GM18870 (cell line): ENCODE measurements at regions not wholly inside any gene's neighbourhood (a gene's known extent, or its start where the extent isn't known, plus 50 kb on each side); places are given as distances from the start of the nearest gene placed in this dataset.

Experiments
- ATAC-seq: cut with Tn5 transposase; IDR thresholded peaks from one replicate; pipeline ENCODE4 v1.9.1; 2021; ENCODE audit warnings: moderate library complexity; ENCODE audit not compliant: unreplicated experiment

DNA sequence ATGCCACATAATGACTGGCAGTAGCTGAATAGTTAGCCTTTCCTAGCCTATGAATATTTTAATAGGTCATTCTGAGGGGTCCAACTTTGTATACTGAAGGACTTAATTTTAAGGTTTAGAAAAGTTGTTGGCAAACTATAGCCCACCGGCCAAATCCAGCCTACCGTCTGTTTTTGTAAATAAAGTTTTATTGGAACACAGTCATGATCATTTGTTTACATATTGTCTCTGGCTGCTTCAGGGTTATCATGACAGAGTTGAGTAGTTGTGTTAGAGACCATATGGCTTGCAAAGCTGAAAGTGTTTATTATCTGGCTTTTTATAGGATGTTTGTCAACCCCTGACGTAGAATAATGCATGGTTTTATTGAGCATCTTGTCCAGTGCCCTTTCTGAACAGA is 73.4 kb downstream of the NTMT2 start:
- no peak for ATAC-seq

DNA sequence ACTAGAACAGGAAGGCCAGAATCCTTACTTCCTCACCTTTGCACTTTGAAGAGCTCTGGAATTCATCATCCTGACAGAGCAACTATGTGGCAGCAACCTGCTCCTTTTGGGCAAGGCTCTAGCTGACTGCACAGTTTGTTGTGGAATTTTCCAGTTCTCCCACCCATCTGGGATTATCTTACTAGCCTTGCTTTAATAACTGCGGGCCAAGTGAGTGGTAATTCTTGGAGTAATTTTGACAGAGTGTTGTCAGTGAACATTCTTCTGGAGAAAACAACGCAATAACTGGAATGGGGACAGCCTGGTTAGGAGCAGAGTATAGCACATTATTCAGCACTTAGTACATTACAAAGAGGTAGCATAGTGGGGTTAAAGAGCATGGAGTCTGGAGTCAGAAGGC is 75.3 kb downstream of the NTMT2 start:
- ATAC-seq: no peak

DNA sequence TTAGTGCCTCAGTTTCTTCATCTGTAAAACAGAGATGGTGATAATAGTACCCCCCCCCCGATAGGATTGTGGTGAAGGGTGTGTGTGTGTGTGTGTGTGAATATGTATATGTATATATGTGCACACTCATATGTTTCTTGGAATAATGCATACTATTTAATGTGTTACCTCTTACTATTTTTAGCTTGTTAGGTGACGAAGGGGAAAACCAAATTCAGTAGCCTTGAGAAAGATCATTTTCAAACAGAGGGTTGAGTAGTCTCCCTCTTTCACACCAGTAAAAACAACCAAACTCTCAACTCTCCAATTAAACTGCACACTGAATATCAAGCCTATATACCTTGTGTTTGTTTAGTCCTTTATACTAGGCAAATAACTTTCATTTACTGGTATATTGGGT is 75.7 kb downstream of the NTMT2 start:
- no peak for ATAC-seq

DNA sequence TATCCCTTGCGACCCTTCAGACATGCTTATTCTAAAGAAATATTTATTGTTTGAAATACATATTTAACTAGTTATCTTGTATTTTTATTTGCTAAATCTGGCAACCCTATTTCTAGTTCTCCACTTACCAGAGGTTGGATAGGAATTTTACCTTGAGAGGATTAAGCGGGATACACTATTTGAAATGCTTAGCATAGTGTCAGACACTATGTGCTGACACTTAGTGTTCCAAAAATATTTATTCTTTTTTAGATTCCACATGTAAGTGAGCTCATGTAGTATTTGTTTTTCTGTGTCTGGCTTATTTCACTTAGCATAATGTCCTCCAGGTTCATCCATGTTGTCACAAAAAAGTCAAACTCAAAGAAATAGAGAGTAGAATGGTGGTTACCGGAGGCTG is 78.7 kb downstream of the NTMT2 start:
- no peak for ATAC-seq

DNA sequence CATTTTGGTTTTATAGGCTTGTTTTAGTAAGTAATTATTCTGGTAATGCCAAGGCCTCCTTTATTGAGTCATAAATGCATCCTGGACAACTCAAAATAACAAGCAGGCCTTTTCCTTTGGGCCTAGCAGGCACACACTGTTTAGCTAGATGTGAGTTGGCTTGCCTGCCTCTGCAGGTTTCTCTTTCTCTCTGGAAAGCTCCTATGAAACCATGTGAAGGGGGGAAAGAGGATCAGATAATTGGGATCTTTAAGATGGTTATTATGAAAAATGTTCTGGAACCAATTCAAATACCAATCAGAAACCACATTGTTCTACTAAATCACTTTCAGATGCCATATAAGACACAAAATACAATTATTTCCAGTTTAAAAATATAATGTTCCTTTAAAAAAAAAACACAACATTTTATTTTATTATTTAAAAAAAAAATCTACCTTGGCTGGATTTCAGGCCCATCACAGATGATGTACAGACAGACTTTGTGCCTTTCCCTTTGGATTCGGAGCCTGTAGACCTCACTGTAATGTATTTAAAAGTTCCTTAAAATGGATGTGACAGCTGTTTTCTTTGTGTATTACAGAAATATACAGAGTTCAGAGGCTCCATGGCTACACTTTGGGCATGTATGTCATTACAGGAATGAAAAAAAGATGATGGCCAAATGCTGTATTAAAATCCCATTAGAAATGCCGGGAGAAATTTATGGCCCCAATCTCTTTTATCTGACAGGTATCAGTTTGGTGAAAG is 80.2 kb downstream of the NTMT2 start:
- no peak for ATAC-seq

DNA sequence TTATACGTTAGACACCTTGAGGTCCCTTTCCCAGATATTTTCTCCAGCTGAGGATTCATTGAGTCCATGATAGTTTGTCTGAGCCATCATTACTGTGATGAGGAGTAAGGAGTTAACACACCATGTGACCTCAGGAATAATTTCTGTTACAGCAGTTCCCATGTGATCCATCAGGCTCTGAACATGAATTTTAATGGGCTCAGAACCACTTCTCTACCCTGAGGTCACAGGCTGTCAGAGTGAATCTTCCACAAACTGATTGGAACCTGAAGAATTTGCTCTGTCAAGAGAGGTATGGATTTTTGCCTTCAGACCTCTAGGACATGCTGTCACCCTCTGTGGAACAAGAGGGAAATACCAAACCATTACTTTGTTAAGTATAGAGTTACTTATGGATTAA is 81.0 kb downstream of the NTMT2 start:
- ATAC-seq: no peak

DNA sequence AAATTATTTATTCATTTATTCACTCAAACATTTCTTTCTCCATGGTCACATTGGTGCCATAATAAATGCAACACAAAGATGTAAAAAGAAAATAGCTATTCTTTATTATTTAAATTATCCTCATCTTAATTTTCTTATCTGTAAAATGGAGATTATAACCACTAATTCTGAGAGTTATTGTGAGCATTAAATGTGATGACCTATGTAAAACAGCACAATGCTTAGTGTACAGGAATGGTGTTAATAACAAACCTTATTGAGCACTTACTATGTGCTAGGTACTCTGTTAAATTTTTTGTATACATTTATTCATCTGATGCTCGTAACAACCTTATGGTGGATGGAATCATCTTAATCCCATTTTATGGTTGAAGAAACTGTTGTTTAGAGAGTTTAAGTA is 84.6 kb downstream of the NTMT2 start:
- ATAC-seq: no peak

DNA sequence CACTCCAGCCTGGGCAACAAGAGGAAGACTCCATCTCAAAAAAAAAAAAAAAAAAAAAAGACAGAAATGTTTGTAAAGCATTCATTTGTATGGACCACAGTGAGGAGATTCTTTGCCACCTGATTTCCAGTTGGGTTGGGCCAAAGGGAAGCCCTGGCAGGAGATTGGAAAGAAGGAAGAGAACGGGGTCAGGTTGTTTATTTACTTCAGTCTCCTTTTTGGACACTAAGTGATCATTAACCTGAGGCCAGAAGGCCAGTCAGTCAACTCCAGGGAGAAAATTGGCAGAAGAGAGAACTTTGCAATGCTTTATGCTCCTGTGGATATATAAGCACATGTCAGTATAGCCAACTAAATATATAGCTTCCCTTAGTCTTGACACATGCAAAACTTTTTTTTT is 85.9 kb downstream of the NTMT2 start:
- no peak for ATAC-seq

DNA sequence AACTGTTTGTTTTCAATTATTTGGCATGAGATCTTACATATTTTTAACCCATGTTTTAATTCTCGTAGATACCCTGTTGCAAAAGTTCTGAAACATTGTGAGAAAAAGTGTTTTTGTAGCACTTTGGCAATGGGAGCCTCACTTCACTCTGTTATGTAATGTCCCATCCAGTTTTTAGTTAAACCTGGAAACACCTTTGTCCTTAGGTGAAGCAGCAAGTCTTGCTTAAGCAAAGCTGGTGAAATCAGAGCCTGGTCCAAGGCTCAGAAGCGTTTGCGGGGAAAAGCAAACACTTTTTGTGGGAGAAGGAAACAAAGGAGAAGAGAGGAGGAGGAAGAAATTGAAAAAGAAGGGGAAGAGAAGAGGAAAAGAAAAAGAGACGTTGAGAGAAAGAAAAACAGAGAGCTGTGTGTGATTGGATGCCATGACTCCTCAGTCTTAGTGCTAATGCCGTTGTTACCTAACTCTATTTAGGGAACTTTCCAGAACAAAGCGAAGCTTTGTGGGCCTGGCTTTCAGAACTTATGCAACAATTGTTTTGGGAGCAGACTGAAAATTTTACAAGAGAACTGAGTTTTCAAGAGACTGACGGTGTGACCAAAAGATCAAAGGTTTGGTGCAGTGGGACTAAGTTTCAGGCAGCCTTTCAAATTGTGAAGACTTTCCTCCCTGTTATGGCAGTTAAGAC is 93.1 kb downstream of the NTMT2 start:
- no peak for ATAC-seq

DNA sequence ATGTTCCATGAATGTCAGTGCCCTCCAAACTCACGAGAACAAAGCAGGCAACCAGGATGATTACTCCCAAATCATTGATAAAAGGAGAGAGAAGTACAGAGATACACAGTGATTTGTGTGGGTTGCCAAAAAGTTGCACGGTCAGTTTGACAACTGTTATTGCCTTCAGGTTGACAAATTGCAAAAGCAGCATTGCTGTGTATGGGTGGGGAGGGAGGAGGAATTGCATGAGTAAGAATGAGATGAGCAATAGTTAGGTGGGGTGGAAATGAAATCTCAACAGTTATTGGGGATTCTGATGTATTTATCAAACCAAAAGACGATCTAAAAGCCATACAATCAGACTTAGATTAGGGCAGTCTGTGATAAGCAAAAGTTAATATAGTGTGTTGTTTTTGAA is 93.7 kb downstream of the NTMT2 start:
- no peak for ATAC-seq

DNA sequence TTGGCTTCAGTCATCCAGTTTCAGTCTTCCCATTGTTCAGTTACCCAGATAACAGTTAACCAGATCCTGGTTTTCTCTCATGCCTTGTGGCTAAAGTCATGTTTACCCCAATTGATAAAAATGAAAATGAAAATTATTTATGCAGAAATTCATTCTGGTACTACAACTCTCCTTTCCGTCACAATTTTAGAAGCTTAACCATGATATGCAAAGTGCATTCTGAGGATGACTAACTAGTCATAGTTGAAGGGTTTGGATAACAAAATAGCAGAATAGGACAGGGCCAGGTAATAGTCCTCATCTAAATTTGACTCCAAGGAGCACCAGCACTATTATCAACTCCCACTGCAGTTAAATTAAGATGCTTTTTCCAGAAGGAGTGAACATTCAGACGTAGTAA is 94.7 kb downstream of the NTMT2 start:
- peak; percentile 100 for ATAC-seq

DNA sequence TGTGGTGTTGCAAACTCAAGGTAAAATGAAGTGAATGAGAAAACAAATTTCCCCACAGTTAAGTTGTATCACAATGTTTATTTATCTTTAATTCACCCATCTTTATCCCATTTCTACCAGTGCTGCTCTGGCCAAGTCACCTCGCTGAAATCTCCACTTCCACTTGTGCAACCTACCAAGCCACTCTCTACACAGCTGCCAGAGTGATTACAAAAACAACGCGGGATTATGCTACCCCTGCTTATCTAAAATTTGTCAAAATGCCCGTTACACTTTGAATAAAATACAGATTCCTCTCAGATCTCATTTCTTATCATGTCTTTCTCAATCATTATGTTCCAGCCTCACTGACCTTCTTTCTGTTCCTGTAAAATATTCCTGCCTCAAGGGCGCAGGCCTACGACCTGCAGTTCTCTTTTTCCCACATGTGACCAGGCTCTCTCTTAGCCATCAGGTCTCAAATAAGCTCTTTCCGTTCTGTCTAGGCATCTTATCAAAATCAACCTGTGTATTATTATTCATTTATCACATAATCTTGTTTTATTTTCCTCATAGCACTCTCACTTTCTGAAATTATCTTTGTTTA is 95.6 kb downstream of the NTMT2 start:
- no peak for ATAC-seq

DNA sequence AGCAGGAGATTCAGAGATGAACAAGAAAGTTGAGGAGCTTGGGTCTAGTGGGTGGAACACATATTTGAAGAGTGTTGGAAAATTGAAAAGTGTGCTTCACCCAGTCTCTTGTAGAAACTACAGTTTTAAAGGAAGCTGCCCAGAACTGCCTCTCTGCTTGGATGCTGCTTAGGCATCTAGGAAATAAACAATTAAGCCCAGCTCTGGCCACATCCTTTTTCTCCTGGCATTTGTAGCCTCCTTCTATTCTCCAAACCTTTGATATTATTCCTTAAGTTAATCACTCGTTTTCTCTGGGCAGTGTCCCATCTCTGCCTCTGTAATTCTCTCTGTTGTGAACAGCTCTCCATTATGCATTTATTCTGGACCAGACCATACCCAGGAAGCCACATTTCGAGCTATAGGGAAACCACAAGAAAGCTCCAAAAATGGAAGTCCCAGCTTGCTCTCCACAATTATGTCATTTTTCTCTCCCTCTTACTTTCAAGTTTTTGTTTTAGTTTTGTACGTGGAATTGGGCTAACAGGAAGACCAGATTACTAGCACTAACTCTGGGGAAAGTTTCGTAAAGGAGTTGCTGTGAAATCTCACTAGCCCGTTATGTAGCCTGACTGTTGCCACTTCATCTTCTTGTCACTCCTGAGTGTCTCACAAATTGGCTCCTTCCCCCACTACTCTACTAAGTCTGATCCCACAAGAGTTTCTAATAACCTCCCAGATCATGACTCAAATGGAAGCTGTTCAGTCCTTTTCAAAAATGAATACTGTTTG is 102.2 kb downstream of the NTMT2 start:
- no peak for ATAC-seq

DNA sequence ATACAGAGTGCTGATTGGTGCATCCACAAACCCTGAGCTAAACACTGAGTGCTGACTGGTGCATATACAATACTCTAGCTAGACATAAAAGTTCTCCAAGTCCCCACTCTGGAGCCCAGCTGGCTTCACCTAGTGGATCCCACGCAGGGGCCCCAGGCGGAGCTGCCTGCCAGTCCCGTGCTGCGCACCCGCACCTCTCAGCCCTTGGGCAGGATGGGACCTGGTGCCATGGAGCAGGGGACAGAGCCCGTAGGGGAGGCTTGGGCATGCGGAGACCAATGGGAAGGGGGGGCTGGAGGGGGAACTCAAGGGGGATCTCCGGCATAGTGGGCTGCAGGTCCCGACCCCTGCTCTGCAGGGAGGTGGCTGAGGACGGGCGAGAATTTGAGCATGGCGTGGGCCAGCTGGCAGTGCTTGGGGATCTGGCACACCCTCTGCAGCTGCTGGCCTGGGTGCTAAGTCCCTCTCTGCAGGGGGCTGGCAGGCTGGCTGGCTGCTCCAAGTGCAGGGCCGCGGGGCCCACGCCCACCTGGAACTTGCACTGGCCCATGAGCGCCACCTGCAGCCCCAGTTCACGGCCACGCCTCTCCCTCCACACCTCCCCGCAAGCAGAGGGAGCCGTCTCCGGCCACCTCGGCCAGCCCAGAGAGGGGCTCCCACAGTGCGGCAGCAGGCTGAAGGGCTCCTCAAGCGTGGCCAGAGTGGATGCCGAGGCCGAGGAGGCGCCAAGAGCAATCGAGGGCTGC is 104.9 kb downstream of the NTMT2 start:
- ATAC-seq: no peak

DNA sequence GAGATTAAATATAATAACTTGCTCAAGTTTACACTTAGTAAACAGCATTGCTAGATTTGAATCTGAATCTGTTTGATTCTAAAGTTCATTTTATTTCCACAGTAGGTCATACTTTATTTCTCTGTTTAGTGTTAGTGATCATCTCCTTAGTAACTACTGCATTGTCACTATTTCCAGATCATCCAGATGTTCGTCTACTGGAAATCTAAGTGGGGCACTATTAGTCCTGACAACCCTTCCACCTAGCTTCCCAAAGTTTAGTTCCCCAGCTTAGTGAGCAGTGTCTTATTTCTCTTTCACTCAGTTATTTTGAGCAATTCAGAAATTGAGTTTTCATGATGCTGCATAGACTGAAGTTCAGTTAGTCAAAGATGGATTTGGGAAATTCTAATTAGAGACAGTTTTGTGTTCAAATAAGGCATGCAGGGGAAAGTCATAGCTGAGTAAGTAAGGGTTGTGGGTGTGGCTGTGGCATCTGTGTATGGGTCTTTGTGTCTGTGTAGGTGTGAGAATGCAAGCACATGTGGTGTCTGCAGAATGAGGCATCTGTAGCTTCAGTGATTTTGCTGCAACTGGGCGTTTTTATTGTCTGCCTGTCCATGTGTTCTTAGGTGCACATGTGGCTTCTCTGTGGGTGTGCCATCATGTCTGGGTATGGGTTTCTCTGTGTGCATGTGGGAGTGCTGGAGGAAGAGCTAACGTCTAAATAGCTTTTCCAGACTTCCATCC is 107.3 kb downstream of the NTMT2 start:
- no peak for ATAC-seq

DNA sequence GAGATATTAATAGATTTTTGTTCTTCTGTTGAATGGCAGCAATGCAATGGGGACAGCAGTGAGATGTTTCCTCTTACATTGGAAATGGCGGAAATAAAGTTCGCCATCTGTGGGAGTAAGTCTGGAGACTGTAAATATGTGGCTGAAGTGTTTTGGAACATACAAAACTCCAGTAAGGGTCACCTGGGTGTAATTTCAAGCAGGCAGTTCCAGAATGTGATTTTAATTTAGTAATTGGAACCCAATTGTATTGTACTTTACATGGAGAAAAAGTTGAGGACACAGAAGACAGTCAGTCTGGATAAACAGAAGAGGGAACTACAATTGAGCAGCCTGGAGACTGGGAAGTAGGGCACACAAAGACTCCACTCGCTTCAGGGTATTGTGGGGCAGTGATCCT is 108.6 kb downstream of the NTMT2 start:
- no peak for ATAC-seq

DNA sequence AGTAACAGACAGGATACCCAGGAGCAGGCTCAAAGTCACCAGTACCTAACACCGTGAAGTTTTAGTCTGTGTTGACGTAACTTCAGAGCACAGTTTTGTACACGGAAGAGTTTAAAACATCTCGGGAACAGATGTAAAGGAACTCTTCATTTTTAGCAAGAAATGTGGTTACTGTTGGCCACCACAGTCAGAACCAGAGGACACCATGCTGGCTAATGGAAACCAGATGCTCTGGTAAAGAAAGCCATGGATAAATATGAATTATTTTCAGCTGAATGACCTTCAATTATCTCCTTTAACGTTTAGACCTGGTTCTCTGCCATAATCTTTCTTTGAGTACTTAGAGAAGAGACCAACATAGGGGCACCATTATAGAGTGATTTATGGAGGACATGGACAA is 115.9 kb downstream of the NTMT2 start:
- ATAC-seq: no peak

DNA sequence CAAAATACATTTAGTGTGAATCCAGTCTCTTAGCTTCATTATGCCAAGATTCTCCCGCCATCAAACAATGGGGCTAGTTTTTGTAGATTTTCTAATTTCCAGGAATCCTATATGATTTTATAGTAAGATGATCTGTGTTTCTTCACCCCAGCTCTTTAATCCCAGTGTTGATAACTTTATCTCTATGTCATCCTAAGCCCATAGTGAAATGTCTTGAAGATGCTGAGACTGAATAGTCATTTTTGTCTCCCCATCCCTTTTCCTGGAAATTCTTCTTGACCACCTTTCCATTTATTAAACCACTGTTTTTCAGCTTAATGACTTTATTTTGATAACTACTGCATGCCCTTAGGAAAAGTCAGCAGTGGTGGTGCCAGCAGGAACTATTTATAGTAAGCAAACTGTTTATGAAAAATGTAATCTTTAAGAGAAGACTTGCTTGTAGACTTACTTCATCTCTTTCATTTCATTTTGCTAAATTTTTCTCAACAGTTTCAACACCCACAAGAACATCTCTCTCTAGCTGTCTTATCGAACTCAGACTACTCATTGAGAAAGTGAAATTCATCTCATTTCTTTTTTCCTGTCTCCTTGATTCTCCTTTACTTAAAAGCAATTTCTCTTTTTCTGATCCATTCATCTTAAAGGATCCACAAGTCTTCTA is 116.6 kb downstream of the NTMT2 start:
- ATAC-seq: no peak

DNA sequence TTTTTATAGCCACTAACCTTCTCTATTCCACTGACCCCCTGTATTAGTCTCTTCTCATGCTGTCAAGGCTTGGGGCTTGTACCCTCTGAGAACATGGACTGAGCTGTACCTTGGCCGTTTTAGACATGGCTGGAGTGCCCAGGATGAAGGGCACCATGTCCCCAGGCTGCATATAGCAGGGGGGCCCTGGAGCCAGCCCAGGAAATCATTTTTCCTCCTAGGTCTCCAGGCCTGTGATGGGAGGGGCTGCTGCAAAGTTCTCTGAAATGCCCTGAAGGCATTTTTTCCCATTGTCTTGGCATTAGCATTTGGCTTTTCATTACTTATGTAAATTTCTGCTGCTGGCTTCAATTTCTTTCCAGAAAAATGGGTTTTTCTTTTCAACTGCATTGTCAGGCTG is 119.5 kb downstream of the NTMT2 start:
- ATAC-seq: no peak

DNA sequence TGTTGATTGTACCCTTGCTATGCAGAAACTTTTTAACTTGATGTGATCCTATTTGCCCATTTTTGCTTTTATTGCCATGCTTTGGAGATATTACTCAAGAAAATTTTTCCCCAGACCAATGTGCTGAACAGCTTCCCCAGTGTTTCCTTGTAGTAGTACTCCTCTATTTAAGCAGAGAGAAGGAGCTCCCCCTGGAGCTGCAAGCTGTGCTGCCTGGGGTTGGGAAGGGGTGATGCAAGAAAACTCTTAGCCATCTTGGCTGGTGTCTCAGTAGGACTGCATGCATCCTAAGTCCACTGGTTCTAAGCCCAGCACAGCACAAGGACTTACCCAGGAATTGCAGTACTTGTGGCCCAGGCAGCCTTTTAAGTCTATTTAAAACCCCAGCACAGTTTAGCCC is 121.6 kb downstream of the NTMT2 start:
- no peak for ATAC-seq
